Hematopoietic multipotent progenitor cell treated with erythropoietin and hydrocortisone succinate and interleukin-3 and kit ligand, for 17 days (in vitro differentiated cells): ENCODE measurements at regions not wholly inside any gene's neighbourhood (a gene's known extent, or its start where the extent isn't known, plus 50 kb on each side); places are given as distances from the start of the nearest gene placed in this dataset.

Experiments
- DNase-seq: peaks from one replicate; pipeline ENCODE4 v3.0.0-alpha.2; 2015; ENCODE audit warnings: low spot score

- no peak for DNase-seq
Measured at GRCh38 chr3:127136024-127136600, 56.8 kb upstream of the PRR23E start.

DNA sequence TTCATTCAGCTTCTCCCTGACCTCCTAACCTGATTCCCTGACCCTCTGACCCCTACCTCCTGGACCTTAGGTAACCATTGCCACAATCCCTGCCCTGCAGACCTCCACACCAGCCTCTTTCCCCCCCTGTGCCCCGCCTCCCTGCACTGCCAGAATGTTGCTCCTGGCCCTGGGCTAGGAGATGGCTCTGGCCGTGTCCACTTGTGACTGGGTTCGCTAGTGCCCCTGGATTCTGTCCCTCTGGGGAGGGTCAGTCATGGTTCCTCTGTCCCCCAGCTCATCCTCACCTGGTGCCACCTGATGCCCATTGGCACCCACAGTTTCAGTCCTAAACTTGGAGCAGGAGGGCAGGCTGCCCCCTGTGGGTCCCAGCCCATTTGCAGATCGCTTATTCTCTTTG, 56.2 kb upstream of the PRR23E start:
- DNase-seq, result no peak

GRCh38 chr3:127137113-127137512, 55.8 kb upstream of the PRR23E start:
- DNase-seq, result no peak

DNA sequence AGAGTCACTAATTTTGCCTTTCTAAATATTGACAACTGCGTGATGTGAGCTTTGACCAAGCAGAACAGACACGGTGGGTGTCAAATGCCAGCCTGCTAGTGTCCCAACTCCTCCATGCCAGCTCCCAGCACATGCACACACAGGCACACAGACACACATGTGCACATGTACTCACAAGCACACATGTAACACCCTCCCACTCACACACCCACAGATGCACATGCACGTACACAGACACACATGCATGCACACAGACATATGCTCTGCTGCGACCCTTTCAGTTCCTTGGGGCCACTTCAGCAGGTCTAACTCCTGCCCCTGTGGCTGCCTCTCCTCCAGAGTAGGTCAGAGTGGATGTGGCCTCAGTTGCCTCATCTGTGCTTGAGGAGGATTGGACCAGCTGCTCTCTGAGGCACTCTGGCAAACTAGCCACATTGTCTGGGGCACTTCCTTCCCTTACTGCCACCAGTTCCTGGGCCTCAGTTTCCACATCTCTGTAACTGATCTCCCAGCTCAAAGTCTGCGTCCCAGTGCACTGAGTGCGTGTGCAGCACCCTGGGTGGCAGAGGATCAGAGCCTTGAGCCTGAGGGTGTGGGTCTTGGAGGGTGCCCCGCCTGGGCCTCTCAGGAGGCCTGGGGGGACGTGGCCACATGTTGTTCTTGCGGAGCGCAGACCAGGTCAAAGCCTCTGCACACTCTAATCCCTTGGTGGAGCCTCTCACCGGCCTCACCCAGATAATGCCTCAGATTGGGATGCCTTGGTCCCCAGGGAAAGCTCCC, 55.0 kb upstream of the PRR23E start:
- no peak for DNase-seq

DNA sequence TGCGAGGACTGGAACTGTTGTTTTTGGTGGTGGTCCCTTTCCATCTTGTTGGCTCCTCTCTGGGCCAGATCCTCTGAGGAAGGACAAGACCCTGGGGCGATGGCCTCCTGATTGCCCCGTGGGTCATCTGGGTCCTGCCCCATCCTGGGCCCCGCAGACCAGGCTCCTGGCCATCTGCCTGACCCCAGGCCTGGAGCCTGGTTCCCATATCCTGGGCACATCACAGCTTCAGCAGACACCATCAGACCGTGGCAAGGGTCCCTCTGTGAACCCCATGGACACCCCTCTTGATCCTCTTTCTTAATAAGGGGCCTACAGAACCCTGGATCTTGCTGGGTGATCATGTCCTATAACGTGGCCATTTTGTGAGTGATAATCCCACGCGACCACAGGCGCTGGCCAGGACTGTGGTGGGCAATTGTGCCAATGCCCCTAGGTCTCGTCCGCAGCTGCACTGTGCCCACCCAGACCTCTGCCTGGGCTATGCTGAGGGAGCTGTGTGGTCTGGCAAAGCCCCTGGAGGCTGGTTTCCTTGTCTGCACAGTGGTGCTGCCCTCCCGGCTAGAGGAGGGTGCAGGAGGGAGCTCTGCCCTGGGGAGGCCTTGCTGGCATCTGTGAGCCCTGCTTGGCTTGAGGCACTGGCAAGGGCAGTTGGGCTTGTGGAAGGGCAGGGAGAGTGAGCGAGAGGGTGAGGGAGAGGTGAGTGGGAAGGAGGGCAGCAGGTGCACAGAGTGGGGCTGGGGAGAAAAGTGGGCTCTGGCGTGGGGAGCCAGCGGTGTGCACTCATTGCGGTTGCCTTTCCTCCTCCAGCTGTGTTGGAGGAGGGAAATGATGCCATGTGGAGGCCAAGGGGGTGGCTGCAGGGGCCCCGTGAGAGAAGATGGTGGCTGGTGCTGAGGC, 53.1 kb upstream of the PRR23E start:
- DNase-seq, result no peak

GRCh38 chr3:127140501-127141460, 52.1 kb upstream of the PRR23E start:
- no peak for DNase-seq

DNA sequence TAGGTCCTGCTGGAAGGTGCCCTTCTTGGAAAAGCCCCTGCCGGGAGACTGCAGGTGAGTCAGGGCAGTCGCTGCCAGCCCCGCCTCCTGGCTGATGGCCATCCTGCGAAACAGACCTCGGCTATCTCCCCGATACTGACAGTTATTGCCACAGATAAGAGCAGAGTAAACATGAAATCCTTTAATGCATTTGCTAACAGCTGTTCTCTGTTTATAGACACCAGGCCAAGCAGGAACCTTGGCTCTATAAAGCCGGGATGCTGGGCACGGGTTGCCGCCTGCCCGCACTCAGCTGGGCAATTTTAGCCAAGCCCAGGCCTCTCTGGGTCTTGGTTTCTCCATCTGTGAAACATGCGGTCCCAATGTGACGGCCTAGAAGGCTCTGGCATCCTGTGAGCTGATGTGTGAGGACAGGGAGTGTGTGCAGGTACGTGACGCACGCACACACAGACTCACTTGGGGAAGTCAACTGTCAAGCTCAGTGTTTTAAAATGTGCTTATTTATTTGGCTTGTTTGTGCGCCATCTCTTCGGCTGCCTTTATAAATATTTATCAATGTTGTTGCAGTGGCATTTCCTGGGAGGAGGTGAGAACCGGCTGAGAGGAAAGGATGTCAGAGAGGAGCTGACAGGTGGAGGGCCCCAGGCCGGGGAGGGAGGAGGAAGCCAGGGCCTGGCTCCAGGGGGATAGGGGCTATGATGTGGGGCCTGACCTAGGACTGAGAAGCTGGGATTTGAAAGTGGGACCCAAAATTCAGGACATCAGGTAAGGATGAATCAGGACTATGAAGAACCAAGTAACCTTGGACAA, 50.8 kb upstream of the PRR23E start:
- no peak for DNase-seq
